Dedifferentiated amniotic fluid mesenchymal stem cell (primary cell): ENCODE measurements at regions not wholly inside any gene's neighbourhood (a gene's known extent, or its start where the extent isn't known, plus 50 kb on each side); places are given as distances from the start of the nearest gene placed in this dataset.
A peak's percentile ranks its signal among the peaks of the same experiment; 100 is the strongest.
"Not testable (repeated sequence)": the region's sequence is repeated elsewhere in the genome, so short reads cannot be mapped to it uniquely, and the experiment has no call there.

Experiments
- DNase-seq: peaks from one replicate; pipeline ENCODE4 v3.0.0-alpha.2; 2016; ENCODE audit errors: extremely low spot score

GRCh38 chr6:48613231-48613949 lies 502.4 kb upstream of the PTCHD4 start:
- no peak for DNase-seq

- peak; percentile 60 for DNase-seq
Observed at GRCh38 chr6:48611332-48611731, 500.3 kb upstream of the PTCHD4 start.

- DNase-seq = peak; percentile 53
Observed at GRCh38 chr6:48610846-48611245, 499.8 kb upstream of the PTCHD4 start.

- no peak for DNase-seq
Observed at GRCh38 chr6:48606618-48607017, 495.6 kb upstream of the PTCHD4 start.

GRCh38 chr6:48597951-48598350 lies 487.0 kb upstream of the PTCHD4 start:
- DNase-seq = no peak

GRCh38 chr6:48596830-48597229 lies 485.8 kb upstream of the PTCHD4 start:
- DNase-seq = no peak

- DNase-seq = not testable (repeated sequence)
Observed at GRCh38 chr6:48591158-48591557, 480.2 kb upstream of the PTCHD4 start.

- DNase-seq = no peak
Observed at GRCh38 chr6:48584846-48585245, 473.8 kb upstream of the PTCHD4 start.

- DNase-seq = no peak
Observed at GRCh38 chr6:48570656-48571055, 459.7 kb upstream of the PTCHD4 start.

- DNase-seq = no peak
Observed at GRCh38 chr6:48568856-48569255, 457.9 kb upstream of the PTCHD4 start.

- DNase-seq = no peak
Observed at GRCh38 chr6:48567016-48567415, 456.0 kb upstream of the PTCHD4 start.

GRCh38 chr6:48564036-48564820 lies 453.2 kb upstream of the PTCHD4 start:
- no peak for DNase-seq

GRCh38 chr6:48563433-48563832 lies 452.4 kb upstream of the PTCHD4 start:
- DNase-seq = no peak

- DNase-seq = no peak
Observed at GRCh38 chr6:48560408-48560807, 449.4 kb upstream of the PTCHD4 start.

GRCh38 chr6:48553467-48554189 lies 442.6 kb upstream of the PTCHD4 start:
- no peak for DNase-seq

GRCh38 chr6:48552905-48553304 lies 441.9 kb upstream of the PTCHD4 start:
- DNase-seq = no peak

- no peak for DNase-seq
Observed at GRCh38 chr6:48550603-48551002, 439.6 kb upstream of the PTCHD4 start.

GRCh38 chr6:48542191-48542590 lies 431.2 kb upstream of the PTCHD4 start:
- DNase-seq = no peak

- DNase-seq = no peak
Observed at GRCh38 chr6:48541649-48542048, 430.7 kb upstream of the PTCHD4 start.

- DNase-seq = no peak
Observed at GRCh38 chr6:48535582-48536009, 424.6 kb upstream of the PTCHD4 start.

GRCh38 chr6:48530978-48531377 lies 420.0 kb upstream of the PTCHD4 start:
- DNase-seq = not testable (repeated sequence)

- DNase-seq = no peak
Observed at GRCh38 chr6:48525849-48526248, 414.9 kb upstream of the PTCHD4 start.

- no peak for DNase-seq
Observed at GRCh38 chr6:48520951-48521350, 410.0 kb upstream of the PTCHD4 start.
